ENCODE measurements at regions not wholly inside any gene's neighbourhood (a gene's known extent, or its start where the extent isn't known, plus 50 kb on each side); places are given as distances from the start of the nearest gene placed in this dataset.
"Not testable (repeated sequence)": the region's sequence is repeated elsewhere in the genome, so short reads cannot be mapped to it uniquely, and the experiment has no call there.

DNA sequence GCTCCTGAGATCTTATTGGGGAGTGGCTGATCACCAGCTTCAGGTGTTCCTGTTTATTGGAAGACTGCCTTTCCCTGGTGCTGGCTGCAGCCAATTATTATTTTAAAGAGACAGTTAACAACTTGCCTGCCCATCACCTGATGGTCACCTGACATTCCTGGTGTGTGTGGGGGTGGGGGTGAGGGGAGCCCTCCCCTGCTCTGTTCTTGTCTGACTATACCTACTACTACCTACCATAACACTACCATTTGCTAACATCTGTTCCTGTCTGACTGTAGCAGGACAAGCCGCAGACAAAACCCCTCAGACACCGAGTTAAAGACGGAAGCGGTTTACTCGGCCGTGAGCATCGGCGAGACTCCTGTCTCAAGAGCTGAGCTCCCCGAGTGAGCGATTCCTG lies 54.9 kb upstream of the NBPF3 start:
- H3K36me3 ChIP-seq (ENCODE audit: control insufficient read depth, insufficient read depth, low read length): no peaks in the 10 kb centered on the region
- H3K4me3 ChIP-seq (ENCODE audit: low read length): no peak overlapping the region
- H3K27ac ChIP-seq (ENCODE audit: low read depth, low read length): no peak overlapping the region
- H3K9ac ChIP-seq (ENCODE audit: low read length): no peak overlapping the region
- peaks cover 5% of the 10 kb centered on the region for H3K27me3 ChIP-seq (ENCODE audit: control insufficient read depth, insufficient read depth, low read length)
- no peaks in the 10 kb centered on the region for H3K4me1 ChIP-seq (ENCODE audit: control insufficient read depth, insufficient read depth, low read length)

DNA sequence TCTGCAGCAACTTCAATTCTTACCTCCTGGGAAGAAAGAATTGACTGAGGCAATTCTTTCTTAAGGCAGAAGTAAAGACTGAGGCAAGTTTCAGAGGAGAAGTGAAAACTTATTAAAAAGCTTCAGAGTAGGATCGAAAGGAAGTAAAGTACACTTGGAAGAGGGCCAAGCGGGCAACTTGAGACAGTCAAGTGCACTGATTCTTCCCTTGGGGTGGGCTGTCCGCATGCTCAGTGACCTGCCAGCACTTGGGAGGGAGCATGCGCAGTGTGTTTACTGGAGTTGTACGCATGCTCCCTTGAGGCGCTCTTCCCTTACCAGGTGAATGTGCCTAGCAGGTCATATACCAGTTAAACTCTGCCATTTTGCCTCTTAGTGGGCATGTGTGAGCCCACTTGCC lies 55.3 kb upstream of the NBPF3 start:
- Histone ChIP-seq H3K27ac (ENCODE audit: low read depth, low read length) (no peak overlapping the region), H3K27me3 (ENCODE audit: control insufficient read depth, insufficient read depth, low read length) (peaks cover 5% of the 10 kb centered on the region), H3K4me1 (ENCODE audit: control insufficient read depth, insufficient read depth, low read length) (no peaks in the 10 kb centered on the region), H3K4me3 (ENCODE audit: low read length) (no peak overlapping the region), H3K9ac (ENCODE audit: low read length) (no peak overlapping the region), H3K36me3 (ENCODE audit: control insufficient read depth, insufficient read depth, low read length) (no peaks in the 10 kb centered on the region)

- Histone ChIP-seq H3K4me1 (ENCODE audit: control insufficient read depth, insufficient read depth, low read length) (no peaks in the 10 kb centered on the region), H3K4me3 (ENCODE audit: low read length) (no peak overlapping the region), H3K9ac (ENCODE audit: low read length) (no peak overlapping the region), H3K27me3 (ENCODE audit: control insufficient read depth, insufficient read depth, low read length) (peaks cover 5% of the 10 kb centered on the region), H3K27ac (ENCODE audit: low read depth, low read length) (no peak overlapping the region), H3K36me3 (ENCODE audit: control insufficient read depth, insufficient read depth, low read length) (no peaks in the 10 kb centered on the region)
These were observed 56.0 kb upstream of the NBPF3 start for GRCh38 chr1:21383785-21384401.

DNA sequence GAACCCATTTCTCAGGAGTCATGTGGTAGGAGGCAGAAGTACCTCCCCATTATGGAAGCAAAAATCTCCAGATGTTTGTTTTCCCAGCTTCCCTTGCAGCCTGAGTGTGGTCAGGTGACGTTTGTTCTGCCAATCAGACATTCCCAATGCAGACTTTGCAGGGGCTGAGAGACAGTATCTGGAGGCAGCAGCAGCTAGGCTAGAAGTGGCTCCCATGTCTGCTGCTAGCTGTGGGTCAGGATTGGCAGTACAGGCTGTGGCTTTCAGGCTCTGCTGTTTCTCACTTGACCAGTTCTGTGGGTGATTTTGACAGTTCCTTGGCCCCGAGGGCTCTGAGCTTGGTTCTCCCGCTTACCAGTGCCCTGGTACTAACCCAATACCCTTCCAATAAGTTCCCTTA lies 58.6 kb upstream of the NBPF3 start:
- no peak overlapping the region for H3K4me3 ChIP-seq (ENCODE audit: low read length)
- H3K4me1 ChIP-seq (ENCODE audit: control insufficient read depth, insufficient read depth, low read length): no peaks in the 10 kb centered on the region
- H3K27me3 ChIP-seq (ENCODE audit: control insufficient read depth, insufficient read depth, low read length): peaks cover 5% of the 10 kb centered on the region
- no peak overlapping the region for H3K27ac ChIP-seq (ENCODE audit: low read depth, low read length)
- H3K36me3 ChIP-seq (ENCODE audit: control insufficient read depth, insufficient read depth, low read length): no peaks in the 10 kb centered on the region
- H3K9ac ChIP-seq (ENCODE audit: low read length): no peak overlapping the region

GRCh38 chr1:21380147-21380546 lies 59.8 kb upstream of the NBPF3 start:
- not testable (repeated sequence) for H3K27ac ChIP-seq (ENCODE audit: low read depth, low read length)

DNA sequence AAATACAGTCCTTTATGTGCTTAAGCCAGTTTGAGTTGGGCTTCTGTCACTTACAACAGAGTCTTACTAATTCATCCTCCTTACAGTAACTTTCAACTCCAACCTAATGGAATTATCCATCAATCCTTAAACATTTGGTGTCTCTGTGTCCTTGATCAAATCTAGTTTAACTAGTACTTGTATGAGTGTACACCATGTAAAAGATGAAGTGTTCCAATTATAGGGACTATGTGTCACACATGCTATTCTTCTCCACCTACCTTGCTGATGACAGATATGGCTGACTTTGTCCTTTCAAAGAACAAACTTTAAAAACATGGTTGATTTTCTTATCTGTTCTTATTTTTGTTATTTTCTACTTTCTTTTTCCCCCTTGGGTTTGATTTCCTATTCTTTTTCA lies 60.4 kb upstream of the NBPF3 start:
- Histone ChIP-seq H3K4me3 (ENCODE audit: low read length) (no peak overlapping the region), H3K9ac (ENCODE audit: low read length) (no peak overlapping the region), H3K4me1 (ENCODE audit: control insufficient read depth, insufficient read depth, low read length) (no peaks in the 10 kb centered on the region), H3K27ac (ENCODE audit: low read depth, low read length) (no peak overlapping the region), H3K27me3 (ENCODE audit: control insufficient read depth, insufficient read depth, low read length) (peaks cover 5% of the 10 kb centered on the region), H3K36me3 (ENCODE audit: control insufficient read depth, insufficient read depth, low read length) (no peaks in the 10 kb centered on the region)

More at GRCh38 chr1:21380147-21380546, 59.8 kb upstream of the NBPF3 start:
- H3K4me1 ChIP-seq (ENCODE audit: control insufficient read depth, insufficient read depth, low read length); H3K27me3 ChIP-seq (ENCODE audit: control insufficient read depth, insufficient read depth, low read length); H3K9ac ChIP-seq (ENCODE audit: low read length); H3K4me3 ChIP-seq (ENCODE audit: low read length); H3K36me3 ChIP-seq (ENCODE audit: control insufficient read depth, insufficient read depth, low read length): not testable (repeated sequence)

- H3K9ac ChIP-seq (ENCODE audit: low read length): no peak overlapping the region
- H3K27me3 ChIP-seq (ENCODE audit: control insufficient read depth, insufficient read depth, low read length): peaks cover 5% of the 10 kb centered on the region
- H3K4me1 ChIP-seq (ENCODE audit: control insufficient read depth, insufficient read depth, low read length): no peaks in the 10 kb centered on the region
- H3K27ac ChIP-seq (ENCODE audit: low read depth, low read length): no peak overlapping the region
- H3K36me3 ChIP-seq (ENCODE audit: control insufficient read depth, insufficient read depth, low read length): no peaks in the 10 kb centered on the region
- H3K4me3 ChIP-seq (ENCODE audit: low read length): no peak overlapping the region
These were observed 61.0 kb upstream of the NBPF3 start for GRCh38 chr1:21378705-21379494.

GRCh38 chr1:21372383-21372782 lies 67.6 kb upstream of the NBPF3 start:
- Histone ChIP-seq H3K36me3 (ENCODE audit: control insufficient read depth, insufficient read depth, low read length) (no peaks in the 10 kb centered on the region), H3K4me1 (ENCODE audit: control insufficient read depth, insufficient read depth, low read length) (no peaks in the 10 kb centered on the region), H3K4me3 (ENCODE audit: low read length) (no peak overlapping the region), H3K27me3 (ENCODE audit: control insufficient read depth, insufficient read depth, low read length) (no peaks in the 10 kb centered on the region), H3K27ac (ENCODE audit: low read depth, low read length) (no peak overlapping the region), H3K9ac (ENCODE audit: low read length) (no peak overlapping the region)

DNA sequence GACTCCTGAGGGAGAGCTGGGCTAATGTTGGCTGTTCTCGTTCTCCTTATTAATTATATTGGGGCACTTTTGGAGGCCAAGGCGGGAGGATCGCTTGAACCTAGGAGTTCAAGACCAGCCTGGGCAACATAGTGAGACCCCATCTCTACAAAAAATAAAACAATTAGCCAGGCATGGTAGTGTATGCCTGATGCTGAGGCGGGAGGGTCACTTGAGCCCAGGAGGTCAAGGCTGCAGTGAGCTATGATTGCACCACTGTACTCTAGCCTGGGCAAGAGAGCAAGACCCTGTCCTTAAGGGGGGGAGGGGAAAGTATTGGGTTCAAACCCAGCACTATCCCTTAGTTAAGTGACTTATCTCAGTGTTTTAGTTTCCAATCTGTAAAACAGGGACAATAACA lies 70.0 kb upstream of the NBPF3 start:
- Histone ChIP-seq H3K9ac (ENCODE audit: low read length) (no peak overlapping the region), H3K4me1 (ENCODE audit: control insufficient read depth, insufficient read depth, low read length) (no peaks in the 10 kb centered on the region), H3K27ac (ENCODE audit: low read depth, low read length) (no peak overlapping the region), H3K36me3 (ENCODE audit: control insufficient read depth, insufficient read depth, low read length) (no peaks in the 10 kb centered on the region), H3K4me3 (ENCODE audit: low read length) (no peak overlapping the region), H3K27me3 (ENCODE audit: control insufficient read depth, insufficient read depth, low read length) (no peaks in the 10 kb centered on the region)

DNA sequence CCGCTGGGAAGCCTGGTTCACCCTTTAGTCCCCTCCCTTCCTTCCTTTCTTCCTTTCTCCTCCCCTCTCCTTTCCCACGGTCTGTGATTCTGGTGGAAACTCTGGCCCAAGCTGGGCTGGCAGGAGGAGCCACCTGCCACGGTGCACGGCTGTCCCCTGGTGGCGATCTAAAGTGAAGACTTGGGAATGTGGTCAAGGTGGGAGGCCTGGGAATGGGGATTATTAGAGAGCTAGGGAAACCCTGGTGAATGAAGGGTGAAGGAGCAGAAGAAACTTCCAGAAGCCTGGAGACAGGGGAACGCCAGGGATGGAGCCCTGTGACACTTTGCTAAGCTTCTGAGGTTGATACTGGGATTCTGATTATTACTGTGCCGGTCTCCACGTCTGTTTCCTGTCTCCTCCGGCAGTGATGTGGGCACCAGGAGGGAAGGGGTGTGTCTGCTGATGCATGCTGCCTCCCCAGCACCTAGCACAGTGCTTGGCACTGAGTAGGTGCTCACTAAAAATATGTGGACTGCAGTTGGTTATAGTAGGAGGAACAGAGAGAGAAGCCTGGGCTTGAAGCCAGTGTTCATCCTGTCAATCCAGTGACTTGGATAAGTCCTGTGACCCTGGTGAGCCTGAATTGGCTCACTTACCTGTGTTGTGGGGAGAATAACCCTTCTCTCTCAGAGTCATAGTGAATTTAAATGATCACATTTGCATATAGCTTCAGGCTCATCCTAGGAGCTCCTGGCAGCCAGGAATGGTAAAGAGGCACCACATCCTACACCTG lies 71.2 kb upstream of the NBPF3 start:
- Histone ChIP-seq H3K27me3 (ENCODE audit: control insufficient read depth, insufficient read depth, low read length) (no peaks in the 10 kb centered on the region), H3K36me3 (ENCODE audit: control insufficient read depth, insufficient read depth, low read length) (no peaks in the 10 kb centered on the region), H3K9ac (ENCODE audit: low read length) (peak overlapping the region; percentile 1), H3K4me3 (ENCODE audit: low read length) (no peak overlapping the region), H3K27ac (ENCODE audit: low read depth, low read length) (no peak overlapping the region), H3K4me1 (ENCODE audit: control insufficient read depth, insufficient read depth, low read length) (no peaks in the 10 kb centered on the region)

GRCh38 chr1:21367973-21368514 lies 71.9 kb upstream of the NBPF3 start:
- H3K27ac ChIP-seq (ENCODE audit: low read depth, low read length); H3K27me3 ChIP-seq (ENCODE audit: control insufficient read depth, insufficient read depth, low read length): not testable (repeated sequence)

DNA sequence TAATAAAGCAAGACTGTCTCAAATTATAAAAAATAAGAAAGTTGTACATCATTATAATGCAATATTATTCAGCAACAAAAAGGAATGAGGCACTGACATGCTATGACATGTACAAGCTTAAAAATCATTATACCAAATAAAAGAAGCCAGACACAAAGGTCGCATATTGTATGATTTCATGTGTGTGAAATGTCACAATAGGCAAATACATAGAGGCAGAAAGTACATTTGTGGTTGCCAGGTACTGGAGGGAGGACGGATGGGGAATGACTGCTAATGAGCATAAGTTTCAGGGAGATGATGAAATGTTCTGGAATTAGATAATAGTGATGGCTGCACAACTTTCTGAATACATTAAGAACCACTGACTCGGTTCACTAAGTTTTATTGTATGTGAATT lies 73.6 kb upstream of the NBPF3 start:
- Histone ChIP-seq H3K27ac (ENCODE audit: low read depth, low read length) (no peak overlapping the region), H3K36me3 (ENCODE audit: control insufficient read depth, insufficient read depth, low read length) (no peaks in the 10 kb centered on the region), H3K27me3 (ENCODE audit: control insufficient read depth, insufficient read depth, low read length) (no peaks in the 10 kb centered on the region), H3K4me3 (ENCODE audit: low read length) (no peak overlapping the region), H3K9ac (ENCODE audit: low read length) (no peak overlapping the region), H3K4me1 (ENCODE audit: control insufficient read depth, insufficient read depth, low read length) (no peaks in the 10 kb centered on the region)

More at GRCh38 chr1:21367973-21368514, 71.9 kb upstream of the NBPF3 start:
- not testable (repeated sequence) for H3K36me3 ChIP-seq (ENCODE audit: control insufficient read depth, insufficient read depth, low read length); H3K4me1 ChIP-seq (ENCODE audit: control insufficient read depth, insufficient read depth, low read length); H3K4me3 ChIP-seq (ENCODE audit: low read length)
- H3K9ac ChIP-seq (ENCODE audit: low read length): peak overlapping the region; percentile 1
